Activated naive CD4-positive, alpha-beta T cell treated with anti-CD3 and anti-CD28 coated beads, Interleukin-2, amount 50 U/mL, for 24 hours (primary cell): ENCODE measurements at regions not wholly inside any gene's neighbourhood (a gene's known extent, or its start where the extent isn't known, plus 50 kb on each side); places are given as distances from the start of the nearest gene placed in this dataset.

Experiments used
- H3K27ac Mint-ChIP-seq: one replicate; pipeline ENCODE4 v1.8.0; 2021; ENCODE audit warnings: mild to moderate bottlenecking, mixed read lengths
- H3K27me3 Mint-ChIP-seq: one replicate; pipeline ENCODE4 v1.8.0; 2021; ENCODE audit warnings: mixed read lengths
- H3K36me3 Mint-ChIP-seq: one replicate; pipeline ENCODE4 v1.8.0; 2021; ENCODE audit warnings: mixed read lengths
- H3K4me1 Mint-ChIP-seq: one replicate; pipeline ENCODE4 v1.8.0; 2021; ENCODE audit warnings: mixed read lengths
- H3K4me3 Mint-ChIP-seq: one replicate; pipeline ENCODE4 v1.8.0; 2021; ENCODE audit warnings: mild to moderate bottlenecking, mixed read lengths
- H3K9me3 Mint-ChIP-seq: one replicate; pipeline ENCODE4 v1.8.0; 2021; ENCODE audit warnings: mixed read lengths

DNA sequence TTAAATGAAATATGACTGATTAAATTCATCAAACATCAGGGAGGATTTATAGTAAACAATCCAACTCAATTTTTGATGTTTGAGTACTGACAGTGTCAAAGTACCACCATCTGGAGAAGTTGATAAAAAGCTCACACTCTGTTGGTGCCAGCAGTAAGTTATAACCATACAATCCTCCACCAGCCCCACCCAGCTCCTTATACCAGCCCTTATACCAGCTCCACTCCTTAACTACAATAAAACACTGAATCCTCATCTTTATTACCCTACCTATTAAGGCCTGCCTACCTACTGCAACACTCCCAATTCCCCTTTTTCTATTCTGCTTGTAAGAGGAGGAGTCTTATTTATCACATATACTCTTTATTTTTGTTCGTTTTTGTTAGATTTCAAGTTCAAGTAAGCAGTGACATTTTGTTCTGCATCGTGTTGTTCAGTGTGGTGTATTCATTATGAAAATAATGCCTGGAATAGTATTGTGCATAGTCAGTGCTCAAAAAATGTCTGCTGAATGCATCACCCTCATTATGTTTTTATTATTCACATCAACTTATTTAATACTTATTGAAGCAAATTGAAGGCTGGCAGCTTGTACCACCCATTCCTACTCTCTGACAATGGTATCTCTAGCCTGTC lies 954.7 kb upstream of the ADGRB3 start:
- Mint-ChIP-seq H3K9me3 (peaks cover 5% of the 10 kb centered on the region), H3K36me3 (no peaks in the 10 kb centered on the region), H3K27me3 (no peaks in the 10 kb centered on the region), H3K4me1 (no peaks in the 10 kb centered on the region), H3K4me3 (no peak overlapping the region), H3K27ac (no peak overlapping the region)

DNA sequence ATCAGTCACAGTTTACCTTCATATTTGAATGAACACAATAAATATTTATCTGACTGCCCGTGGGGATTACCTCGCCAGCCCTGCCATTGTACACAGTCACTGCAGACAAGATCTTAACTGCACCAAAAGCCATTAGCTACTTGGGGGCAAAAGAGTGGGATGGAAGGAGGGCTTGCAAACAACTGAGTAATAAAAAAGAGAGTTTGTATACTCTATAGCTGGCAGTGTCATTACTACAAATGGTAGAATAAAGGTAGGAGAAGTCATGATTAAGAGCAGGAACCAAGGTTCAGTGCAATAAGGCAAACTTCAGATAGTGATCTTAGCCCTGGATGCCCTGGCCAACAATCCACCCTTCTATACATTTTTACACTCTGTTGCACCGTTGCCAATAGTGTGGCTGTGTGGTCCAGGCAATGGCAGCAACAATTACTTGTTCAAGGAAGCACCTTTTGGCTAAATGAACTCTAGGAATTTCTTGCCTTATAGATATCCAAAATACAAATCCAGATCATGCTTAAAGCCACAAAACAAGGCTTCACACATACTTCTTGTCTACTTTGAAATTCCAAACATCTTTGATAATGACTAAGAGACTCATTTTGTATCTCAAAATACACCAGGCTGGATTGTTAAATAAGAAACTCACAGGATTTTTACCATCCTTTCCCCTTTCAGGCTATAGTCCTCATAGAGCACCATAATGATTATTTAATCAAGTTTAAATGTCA lies 955.4 kb upstream of the ADGRB3 start:
- no peak overlapping the region for H3K27ac Mint-ChIP-seq
- no peaks in the 10 kb centered on the region for H3K36me3 Mint-ChIP-seq
- peaks cover 5% of the 10 kb centered on the region for H3K9me3 Mint-ChIP-seq
- H3K4me1 Mint-ChIP-seq, result no peaks in the 10 kb centered on the region
- H3K4me3 Mint-ChIP-seq, result no peak overlapping the region
- no peaks in the 10 kb centered on the region for H3K27me3 Mint-ChIP-seq

DNA sequence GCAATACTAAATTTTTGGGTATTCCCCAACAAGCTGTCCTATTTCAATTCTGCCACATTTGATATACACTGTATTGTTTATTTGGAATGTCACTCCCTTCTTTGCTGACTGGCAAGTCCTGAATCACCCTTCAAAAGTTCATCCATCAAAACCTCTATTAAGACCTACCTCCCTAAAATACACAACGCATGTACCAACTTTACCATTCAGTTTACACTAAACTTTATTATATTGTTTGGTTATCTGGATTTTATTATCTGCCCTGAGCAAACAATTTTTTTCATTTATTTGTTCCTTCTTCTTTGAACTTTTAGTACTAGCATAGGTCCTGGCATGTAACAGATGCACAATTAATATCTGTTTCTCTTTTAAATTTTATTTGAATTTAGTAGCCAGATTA lies 958.2 kb upstream of the ADGRB3 start:
- no peaks in the 10 kb centered on the region for H3K27me3 Mint-ChIP-seq
- H3K27ac Mint-ChIP-seq, result no peak overlapping the region
- H3K36me3 Mint-ChIP-seq, result no peaks in the 10 kb centered on the region
- no peaks in the 10 kb centered on the region for H3K9me3 Mint-ChIP-seq
- no peaks in the 10 kb centered on the region for H3K4me1 Mint-ChIP-seq
- H3K4me3 Mint-ChIP-seq, result no peak overlapping the region

- Mint-ChIP-seq H3K36me3 (no peaks in the 10 kb centered on the region), H3K4me1 (no peaks in the 10 kb centered on the region), H3K27me3 (no peaks in the 10 kb centered on the region), H3K27ac (no peak overlapping the region), H3K4me3 (no peak overlapping the region), H3K9me3 (no peaks in the 10 kb centered on the region)
These were observed 967.3 kb upstream of the ADGRB3 start for GRCh38 chr6:67667637-67668422.

DNA sequence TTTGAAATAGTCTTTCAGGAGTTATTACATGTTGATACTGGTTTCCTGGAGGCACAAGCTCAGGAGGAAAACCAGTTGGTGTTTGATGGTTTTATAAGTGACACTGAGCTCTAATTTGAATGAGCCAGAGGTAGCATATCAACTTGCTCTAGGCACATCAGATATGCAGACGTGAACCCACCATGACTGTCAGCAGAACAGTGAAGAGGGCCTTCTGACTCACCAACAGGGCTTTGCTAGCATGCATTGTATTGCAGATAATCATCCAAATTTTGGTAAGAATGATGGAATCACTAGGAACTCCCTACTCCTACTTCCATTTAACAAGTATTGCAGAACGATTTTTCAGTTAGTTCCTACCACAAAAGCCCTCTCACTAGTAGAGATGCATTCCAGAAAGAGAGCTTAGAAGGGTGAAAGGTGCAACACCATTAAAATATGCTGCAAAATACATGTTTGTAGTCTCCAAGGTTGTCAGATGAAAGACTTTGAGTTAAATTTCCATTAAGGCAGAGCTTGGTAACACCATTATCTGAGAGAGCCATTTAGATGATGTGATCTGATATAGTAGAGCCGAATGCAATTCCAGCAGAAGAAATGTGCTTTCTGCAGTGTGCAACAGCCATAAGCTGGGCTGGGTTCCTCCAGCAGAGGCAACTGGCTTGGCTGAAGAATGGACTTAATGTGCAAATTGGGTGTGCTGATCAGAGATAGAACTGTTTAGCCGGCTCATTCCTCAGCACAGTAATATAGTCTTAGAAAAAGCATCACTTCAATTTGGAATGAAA lies 968.7 kb upstream of the ADGRB3 start:
- no peak overlapping the region for H3K4me3 Mint-ChIP-seq
- no peaks in the 10 kb centered on the region for H3K36me3 Mint-ChIP-seq
- H3K9me3 Mint-ChIP-seq, result no peaks in the 10 kb centered on the region
- H3K27ac Mint-ChIP-seq, result no peak overlapping the region
- no peaks in the 10 kb centered on the region for H3K4me1 Mint-ChIP-seq
- H3K27me3 Mint-ChIP-seq, result no peaks in the 10 kb centered on the region

DNA sequence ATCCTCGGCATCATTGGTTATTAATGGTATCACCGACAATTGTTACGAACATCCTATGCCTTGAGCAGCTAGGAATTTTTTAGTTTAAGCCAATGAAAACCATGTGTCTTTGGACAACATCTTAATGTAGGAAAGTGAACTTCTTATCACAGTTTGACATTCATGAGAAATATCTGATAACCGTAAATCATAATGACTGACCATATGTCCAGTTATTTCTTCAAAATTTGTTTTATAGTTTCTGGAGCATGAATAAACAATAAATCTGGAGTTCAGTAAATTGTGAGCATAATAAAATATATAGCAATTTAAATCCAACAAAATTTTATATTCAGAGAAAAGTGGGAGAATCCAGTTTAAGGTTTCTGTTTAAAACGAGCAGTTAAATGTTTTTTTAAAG lies 970.1 kb upstream of the ADGRB3 start:
- no peaks in the 10 kb centered on the region for H3K4me1 Mint-ChIP-seq
- no peaks in the 10 kb centered on the region for H3K9me3 Mint-ChIP-seq
- H3K27me3 Mint-ChIP-seq, result no peaks in the 10 kb centered on the region
- H3K36me3 Mint-ChIP-seq, result no peaks in the 10 kb centered on the region
- no peak overlapping the region for H3K4me3 Mint-ChIP-seq
- no peak overlapping the region for H3K27ac Mint-ChIP-seq

- H3K27me3 Mint-ChIP-seq, result no peaks in the 10 kb centered on the region
- no peak overlapping the region for H3K27ac Mint-ChIP-seq
- no peak overlapping the region for H3K4me3 Mint-ChIP-seq
- no peaks in the 10 kb centered on the region for H3K36me3 Mint-ChIP-seq
- H3K4me1 Mint-ChIP-seq, result no peaks in the 10 kb centered on the region
- H3K9me3 Mint-ChIP-seq, result peaks cover 7% of the 10 kb centered on the region
These were observed 971.8 kb upstream of the ADGRB3 start for GRCh38 chr6:67663105-67663895.

- H3K9me3 Mint-ChIP-seq, result no peaks in the 10 kb centered on the region
- no peaks in the 10 kb centered on the region for H3K4me1 Mint-ChIP-seq
- no peaks in the 10 kb centered on the region for H3K27me3 Mint-ChIP-seq
- H3K27ac Mint-ChIP-seq, result no peak overlapping the region
- H3K36me3 Mint-ChIP-seq, result no peaks in the 10 kb centered on the region
- no peak overlapping the region for H3K4me3 Mint-ChIP-seq
These were observed 981.5 kb upstream of the ADGRB3 start for GRCh38 chr6:67653561-67653960.

DNA sequence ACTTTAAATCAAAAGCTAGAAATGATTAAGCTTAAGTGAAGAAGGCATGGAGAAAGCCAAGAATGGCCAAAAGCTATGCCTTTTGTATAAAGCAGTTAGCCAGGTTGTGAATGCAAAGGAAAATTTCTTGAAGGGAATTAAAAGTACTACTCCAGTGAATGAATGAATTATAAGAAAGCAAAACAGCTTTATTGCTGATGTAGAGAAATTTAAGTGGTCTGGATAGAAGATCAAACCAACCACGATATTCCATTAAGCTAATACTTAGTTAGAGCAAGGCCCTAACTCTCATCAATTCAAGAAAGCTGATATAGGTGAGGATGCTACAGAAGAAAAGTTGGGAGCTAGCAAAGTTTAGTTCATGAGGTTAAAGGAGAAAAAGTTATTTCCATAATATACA lies 988.5 kb upstream of the ADGRB3 start:
- no peaks in the 10 kb centered on the region for H3K4me1 Mint-ChIP-seq
- H3K27me3 Mint-ChIP-seq, result no peaks in the 10 kb centered on the region
- no peaks in the 10 kb centered on the region for H3K36me3 Mint-ChIP-seq
- H3K9me3 Mint-ChIP-seq, result no peaks in the 10 kb centered on the region
- no peak overlapping the region for H3K27ac Mint-ChIP-seq
- H3K4me3 Mint-ChIP-seq, result no peak overlapping the region

- Mint-ChIP-seq H3K27me3 (no peaks in the 10 kb centered on the region), H3K4me3 (no peak overlapping the region), H3K4me1 (no peaks in the 10 kb centered on the region), H3K9me3 (no peaks in the 10 kb centered on the region), H3K27ac (no peak overlapping the region), H3K36me3 (no peaks in the 10 kb centered on the region)
These were observed 991.8 kb upstream of the ADGRB3 start for GRCh38 chr6:67643281-67643680.

DNA sequence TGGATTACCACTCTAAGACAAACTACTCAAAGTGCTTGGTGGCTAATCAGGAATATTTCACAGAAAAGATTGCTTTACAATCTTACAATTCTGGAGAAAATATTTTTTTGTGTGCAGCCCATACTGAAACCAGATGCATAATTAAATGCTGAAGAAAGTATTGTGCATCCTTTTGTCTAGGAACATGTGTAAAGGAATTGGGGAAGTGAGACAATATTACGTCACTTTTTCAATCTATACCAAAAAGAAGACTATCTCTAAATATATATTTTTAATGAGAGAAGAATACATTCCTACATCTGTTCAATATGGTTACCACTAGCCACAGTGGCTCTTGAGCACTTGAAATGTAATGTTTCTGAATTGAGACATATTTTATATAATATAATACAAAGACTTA lies 992.5 kb upstream of the ADGRB3 start:
- H3K36me3 Mint-ChIP-seq, result no peaks in the 10 kb centered on the region

GRCh38 chr6:67640484-67640883 lies 994.6 kb upstream of the ADGRB3 start:
- no peaks in the 10 kb centered on the region for H3K27me3 Mint-ChIP-seq
- H3K27ac Mint-ChIP-seq, result no peak overlapping the region

More for the DNA sequence above, 992.5 kb upstream of the ADGRB3 start:
- H3K4me3 Mint-ChIP-seq, result no peak overlapping the region
- no peaks in the 10 kb centered on the region for H3K4me1 Mint-ChIP-seq
- no peaks in the 10 kb centered on the region for H3K27me3 Mint-ChIP-seq
- H3K9me3 Mint-ChIP-seq, result no peaks in the 10 kb centered on the region
- no peak overlapping the region for H3K27ac Mint-ChIP-seq

DNA sequence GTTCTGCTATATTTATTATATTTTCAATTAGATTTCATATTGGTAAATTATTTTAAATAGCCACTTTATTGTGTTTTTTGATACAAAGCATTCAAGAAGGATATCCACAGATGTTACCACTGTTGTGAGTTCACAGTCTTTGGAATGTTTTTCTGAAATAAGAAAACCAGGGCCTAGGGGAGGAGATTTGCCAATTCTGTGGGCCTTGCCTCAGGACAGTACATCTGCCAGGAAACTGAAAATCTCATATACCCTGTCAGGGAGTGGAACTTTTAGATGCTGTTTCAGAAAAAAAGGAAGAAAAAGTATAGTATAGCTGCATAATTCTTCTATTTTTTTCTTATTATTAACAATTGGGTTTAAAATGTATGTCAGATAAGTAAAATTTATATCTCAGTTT lies 995.9 kb upstream of the ADGRB3 start:
- H3K4me1 Mint-ChIP-seq, result no peaks in the 10 kb centered on the region
- H3K4me3 Mint-ChIP-seq, result no peak overlapping the region
- no peaks in the 10 kb centered on the region for H3K36me3 Mint-ChIP-seq
- no peak overlapping the region for H3K27ac Mint-ChIP-seq
- no peaks in the 10 kb centered on the region for H3K27me3 Mint-ChIP-seq
- H3K9me3 Mint-ChIP-seq, result no peaks in the 10 kb centered on the region

More at GRCh38 chr6:67640484-67640883, 994.6 kb upstream of the ADGRB3 start:
- Mint-ChIP-seq H3K4me3 (no peak overlapping the region), H3K4me1 (no peaks in the 10 kb centered on the region), H3K36me3 (no peaks in the 10 kb centered on the region), H3K9me3 (no peaks in the 10 kb centered on the region)

DNA sequence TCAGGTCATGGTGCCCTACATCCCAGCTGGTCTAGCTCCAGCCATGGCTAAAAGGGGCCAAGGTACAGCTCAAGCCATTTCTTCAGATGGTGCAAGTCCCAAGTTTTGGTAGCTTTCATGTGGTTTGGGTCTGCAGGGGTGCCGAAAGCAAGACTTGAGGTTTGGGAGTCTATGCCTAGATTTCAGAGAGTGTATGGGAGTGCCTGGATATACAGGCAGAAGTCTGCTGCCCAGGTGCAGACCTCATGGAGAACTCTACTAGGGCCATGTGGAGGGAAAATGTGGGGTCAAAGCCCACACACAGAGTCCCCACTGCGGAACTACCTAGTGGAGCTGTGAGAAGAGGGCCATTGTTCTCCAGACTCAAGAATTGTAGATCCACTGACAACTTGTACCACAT lies 1000.9 kb upstream of the ADGRB3 start:
- no peaks in the 10 kb centered on the region for H3K4me1 Mint-ChIP-seq
- no peak overlapping the region for H3K27ac Mint-ChIP-seq
- no peaks in the 10 kb centered on the region for H3K36me3 Mint-ChIP-seq
- no peaks in the 10 kb centered on the region for H3K27me3 Mint-ChIP-seq
- peaks cover 4% of the 10 kb centered on the region for H3K9me3 Mint-ChIP-seq
- H3K4me3 Mint-ChIP-seq, result no peak overlapping the region

DNA sequence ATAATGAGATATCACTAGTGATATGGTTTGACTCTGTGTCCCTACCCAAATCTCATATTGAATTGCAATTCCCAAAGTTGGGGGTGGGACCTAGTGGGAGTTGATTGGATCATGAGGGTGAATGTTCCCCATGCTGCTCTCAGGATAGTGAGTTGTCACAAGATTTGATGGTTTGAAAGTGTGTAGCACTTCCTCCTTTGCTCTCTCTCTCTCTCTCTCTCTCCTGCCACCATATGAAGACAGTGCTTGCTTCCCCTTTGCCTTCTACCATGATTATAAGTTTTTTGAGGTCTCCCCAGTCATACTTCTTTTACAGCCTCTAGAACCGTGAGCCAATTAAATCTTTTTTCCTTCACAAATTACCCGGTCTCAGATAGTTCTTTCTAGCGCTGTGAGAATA lies 1002.0 kb upstream of the ADGRB3 start:
- Mint-ChIP-seq H3K9me3 (peaks cover 4% of the 10 kb centered on the region), H3K4me3 (no peak overlapping the region), H3K27ac (no peak overlapping the region), H3K27me3 (no peaks in the 10 kb centered on the region), H3K4me1 (no peaks in the 10 kb centered on the region), H3K36me3 (no peaks in the 10 kb centered on the region)
